ENCODE measurements at regions not wholly inside any gene's neighbourhood (a gene's known extent, or its start where the extent isn't known, plus 50 kb on each side); places are given as distances from the start of the nearest gene placed in this dataset.

GRCh38 chr2:185006481-185006880, 408.2 kb downstream of the ZNF804A start:
- no peak overlapping the region for H2BK12ac ChIP-seq (ENCODE audit: insufficient read length, low read depth, low read length)
- no peaks in the 10 kb centered on the region for H3K9me3 ChIP-seq (ENCODE audit: control insufficient read depth, low read depth, low read length)
- TF ChIP-seq, protein P1, sequence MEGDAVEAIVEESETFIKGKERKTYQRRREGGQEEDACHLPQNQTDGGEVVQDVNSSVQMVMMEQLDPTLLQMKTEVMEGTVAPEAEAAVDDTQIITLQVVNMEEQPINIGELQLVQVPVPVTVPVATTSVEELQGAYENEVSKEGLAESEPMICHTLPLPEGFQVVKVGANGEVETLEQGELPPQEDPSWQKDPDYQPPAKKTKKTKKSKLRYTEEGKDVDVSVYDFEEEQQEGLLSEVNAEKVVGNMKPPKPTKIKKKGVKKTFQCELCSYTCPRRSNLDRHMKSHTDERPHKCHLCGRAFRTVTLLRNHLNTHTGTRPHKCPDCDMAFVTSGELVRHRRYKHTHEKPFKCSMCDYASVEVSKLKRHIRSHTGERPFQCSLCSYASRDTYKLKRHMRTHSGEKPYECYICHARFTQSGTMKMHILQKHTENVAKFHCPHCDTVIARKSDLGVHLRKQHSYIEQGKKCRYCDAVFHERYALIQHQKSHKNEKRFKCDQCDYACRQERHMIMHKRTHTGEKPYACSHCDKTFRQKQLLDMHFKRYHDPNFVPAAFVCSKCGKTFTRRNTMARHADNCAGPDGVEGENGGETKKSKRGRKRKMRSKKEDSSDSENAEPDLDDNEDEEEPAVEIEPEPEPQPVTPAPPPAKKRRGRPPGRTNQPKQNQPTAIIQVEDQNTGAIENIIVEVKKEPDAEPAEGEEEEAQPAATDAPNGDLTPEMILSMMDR (conservative IDR thresholded peaks at IDR 0.05) = no peak
- no peak overlapping the region for H3K4ac ChIP-seq (ENCODE audit: low read depth, low read length)
- Mint-ChIP-seq H3K4me1 (peaks cover 19 to 22% of the 10 kb centered on the region in 2 experiments), H3K36me3 (ENCODE audit: insufficient read depth in 1 of 3, low read depth in 3 of 3) (peaks cover 19 to 29% (median 25%) of the 10 kb centered on the region in 3 experiments), H3K27ac (peak overlapping the region; percentile 74 to 96 (median 85); a peak in 4 of 7 replicates), H3K27me3 (ENCODE audit: low read depth) (no peaks in the 10 kb centered on the region; the same call in 1 of the 2 replicates), H3K9me3 (peaks cover 28 to 48% of the 10 kb centered on the region in 2 experiments), H3K4me3 (0 out of 5 replicates have a peak overlapping the region, but pooled peaks of 1 of the 2 experiments have one; percentile 32)
- no peak overlapping the region for H3K27ac ChIP-seq (ENCODE audit: insufficient read length, low read depth, low read length)
- no peak overlapping the region for H3K4me2 ChIP-seq (ENCODE audit: insufficient read depth, insufficient read length, low read length)
- no peak overlapping the region for H3K23ac ChIP-seq (ENCODE audit: insufficient read length, low read depth, low read length)
- no peak overlapping the region for H3K56ac ChIP-seq (ENCODE audit: insufficient read length, low read depth, low read length)
- no peak overlapping the region for H4K8ac ChIP-seq (replicated peaks; ENCODE audit: insufficient read length, low read depth, low read length)
- no peak overlapping the region for H4K5ac ChIP-seq (ENCODE audit: insufficient read length, low read depth, low read length)
- no peak overlapping the region for H2BK5ac ChIP-seq (ENCODE audit: insufficient read length, low read length)
- no peaks in the 10 kb centered on the region for H3K79me2 ChIP-seq (ENCODE audit: insufficient read depth, low read length)
- no peak overlapping the region for H2BK120ac ChIP-seq (ENCODE audit: low read depth, low read length, poor library complexity, severe bottlenecking)
- no peaks in the 10 kb centered on the region for H3K23me2 ChIP-seq (ENCODE audit: insufficient read length, low read depth, low read length, poor library complexity, severe bottlenecking)
- no peaks in the 10 kb centered on the region for H3K79me1 ChIP-seq (ENCODE audit: insufficient read depth, low read depth, low read length, poor library complexity, severe bottlenecking)
- H4K20me1 ChIP-seq (ENCODE audit: control insufficient read depth, insufficient read depth, insufficient read length) = no peaks in the 10 kb centered on the region
- no peak overlapping the region for H2BK20ac ChIP-seq (ENCODE audit: low read depth, low read length, poor library complexity, severe bottlenecking)
- no peak overlapping the region for H3K9ac ChIP-seq (ENCODE audit: extremely low read depth, insufficient read length, low read length)
- no peak overlapping the region for H3T11ph ChIP-seq (ENCODE audit: low read length)
- H4K91ac ChIP-seq (ENCODE audit: insufficient read length, low read depth, low read length) = no peak overlapping the region
- H3K14ac ChIP-seq (ENCODE audit: insufficient read depth, low read length) = no peak overlapping the region
- no peak overlapping the region for H2AFZ ChIP-seq (ENCODE audit: low read length)
- DNase-seq = peak; percentile 34
- no peak overlapping the region for H3K18ac ChIP-seq (ENCODE audit: insufficient read length, low read depth, low read length)
- no peaks in the 10 kb centered on the region; the same call in 1 of the 2 replicates for H3K4me1 ChIP-seq (ENCODE audit: insufficient read depth, low read length)
- H3K27me3 ChIP-seq (ENCODE audit: insufficient read depth, low read length) = no peaks in the 10 kb centered on the region
- WGBS (ENCODE audit: extremely low coverage, insufficient read length, low lambda C conversion rate) = no CpG with 5 or more reads among the region's 4 CpGs
- H2AK5ac ChIP-seq (ENCODE audit: insufficient read length, low read length) = no peak overlapping the region
- no peak overlapping the region for H2BK15ac ChIP-seq (ENCODE audit: low read depth, low read length)

Measured in H9 (cell line).